ENCODE measurements at regions not wholly inside any gene's neighbourhood (a gene's known extent, or its start where the extent isn't known, plus 50 kb on each side); places are given as distances from the start of the nearest gene placed in this dataset.

GRCh38 chr1:218946147-218946546, 227.5 kb upstream of the LYPLAL1 start:
- DNase-seq, result no peak

- DNase-seq, result no peak
Measured at GRCh38 chr1:218948446-218948845, 225.2 kb upstream of the LYPLAL1 start.

- no peak for DNase-seq
Measured at GRCh38 chr1:218953386-218953785, 220.3 kb upstream of the LYPLAL1 start.

- no peak for DNase-seq
Measured at GRCh38 chr1:218957971-218958370, 215.7 kb upstream of the LYPLAL1 start.

- no peak for DNase-seq
Measured at GRCh38 chr1:218959784-218960183, 213.9 kb upstream of the LYPLAL1 start.

- no peak for DNase-seq
Measured at GRCh38 chr1:218964471-218965185, 209.1 kb upstream of the LYPLAL1 start.

- DNase-seq, result no peak
Measured at GRCh38 chr1:218965821-218966220, 207.9 kb upstream of the LYPLAL1 start.

GRCh38 chr1:218967254-218967653, 206.4 kb upstream of the LYPLAL1 start:
- DNase-seq, result no peak

- DNase-seq, result no peak
Measured at GRCh38 chr1:218967836-218968235, 205.8 kb upstream of the LYPLAL1 start.

- no peak for DNase-seq
Measured at GRCh38 chr1:218969006-218969405, 204.7 kb upstream of the LYPLAL1 start.

GRCh38 chr1:218970397-218970990, 203.2 kb upstream of the LYPLAL1 start:
- DNase-seq, result no peak

GRCh38 chr1:218971156-218971555, 202.5 kb upstream of the LYPLAL1 start:
- DNase-seq, result no peak

- DNase-seq, result no peak
Measured at GRCh38 chr1:218980881-218981280, 192.8 kb upstream of the LYPLAL1 start.

GRCh38 chr1:218982482-218982881, 191.2 kb upstream of the LYPLAL1 start:
- no peak for DNase-seq

- DNase-seq, result no peak
Measured at GRCh38 chr1:218983433-218983832, 190.2 kb upstream of the LYPLAL1 start.

- no peak for DNase-seq
Measured at GRCh38 chr1:218983848-218984247, 189.8 kb upstream of the LYPLAL1 start.

- DNase-seq, result no peak
Measured at GRCh38 chr1:218985424-218985984, 188.2 kb upstream of the LYPLAL1 start.

GRCh38 chr1:218986816-218987215, 186.9 kb upstream of the LYPLAL1 start:
- no peak for DNase-seq

GRCh38 chr1:218990019-218990418, 183.7 kb upstream of the LYPLAL1 start:
- DNase-seq, result no peak

- DNase-seq, result no peak
Measured at GRCh38 chr1:218991089-218991488, 182.6 kb upstream of the LYPLAL1 start.

GRCh38 chr1:218994615-218995014, 179.1 kb upstream of the LYPLAL1 start:
- no peak for DNase-seq

GRCh38 chr1:218995091-218995665, 178.5 kb upstream of the LYPLAL1 start:
- DNase-seq, result no peak

- DNase-seq, result no peak
Measured at GRCh38 chr1:218996362-218996761, 177.3 kb upstream of the LYPLAL1 start.

GRCh38 chr1:219000005-219000404, 173.7 kb upstream of the LYPLAL1 start:
- no peak for DNase-seq

Measured in activated CD8-positive, alpha-beta memory T cell treated with anti-CD3 and anti-CD28 coated beads for 24 hours (primary cell).